Neural cell (in vitro differentiated cells): ENCODE measurements at regions not wholly inside any gene's neighbourhood (a gene's known extent, or its start where the extent isn't known, plus 50 kb on each side); places are given as distances from the start of the nearest gene placed in this dataset.
A peak's percentile ranks its signal among the peaks of the same experiment; 100 is the strongest.

ENCODE experiments used
- H2AFZ ChIP-seq: fragments of 200-600, 300-800 bp; sonication (generic), shearing (Covaris generic); 2 replicates; pipeline ENCODE4 v1.6.0; 2014; ENCODE audit warnings: low read depth, mild to moderate bottlenecking, antibody characterized with exemption, low read length, moderate library complexity
- H3F3A ChIP-seq: fragments of 200-600 bp; shearing (Covaris generic); 2 replicates; pipeline ENCODE4 v1.6.1; 2016; ENCODE audit warnings: mild to moderate bottlenecking, moderate library complexity, mixed read lengths, antibody characterized with exemption, low read length; ENCODE audit not compliant: insufficient read depth, poor library complexity, severe bottlenecking
- H3K27ac ChIP-seq: fragments of 200-600, 300-800 bp; sonication (generic), shearing (Covaris generic); 2 replicates; pipeline ENCODE4 v1.5.1; 2014; ENCODE audit warnings: mild to moderate bottlenecking, low read length, moderate library complexity
- H3K27me3 ChIP-seq: fragments of 300-800, 200-600 bp; sonication (generic), shearing (Covaris generic); 2 replicates; pipeline ENCODE4 v1.6.0; 2014; ENCODE audit warnings: mild to moderate bottlenecking, low read depth, low read length, moderate library complexity; ENCODE audit not compliant: insufficient read depth
- H3K36me3 ChIP-seq: fragments of 300-800, 200-600 bp; sonication (generic), shearing (Covaris generic); 2 replicates; pipeline ENCODE4 v1.5.1; 2014; ENCODE audit warnings: mild to moderate bottlenecking, antibody characterized with exemption, low read length, moderate library complexity; ENCODE audit not compliant: insufficient read depth
- H3K4me2 ChIP-seq: fragments of 300-800, 200-600 bp; sonication (generic), shearing (Covaris generic); 2 replicates; pipeline ENCODE4 v1.6.0; 2014; ENCODE audit warnings: mild to moderate bottlenecking, low read length
- H3K4me3 ChIP-seq: fragments of 300-800, 200-600 bp; sonication (generic), shearing (Covaris generic); 2 replicates; pipeline ENCODE4 v1.5.1; 2014; ENCODE audit warnings: mild to moderate bottlenecking, low read length, moderate library complexity
- H3K79me2 ChIP-seq: fragments of 200-600 bp; shearing (Covaris generic); replicated peaks from 2 replicates; pipeline ENCODE4 v1.6.0; 2014; ENCODE audit warnings: mild to moderate bottlenecking, low read length, moderate library complexity; ENCODE audit not compliant: insufficient read depth
- H3K9ac ChIP-seq: fragments of 300-800, 200-600 bp; sonication (generic), shearing (Covaris generic); 2 replicates; pipeline ENCODE4 v1.6.1; 2016; ENCODE audit warnings: mild to moderate bottlenecking, low read length, mixed read lengths
- H3K9me2 ChIP-seq: fragments of 200-600 bp; shearing (Covaris generic); 2 replicates; pipeline ENCODE4 v1.6.1; 2016; ENCODE audit warnings: mild to moderate bottlenecking, low read length, mixed read lengths; ENCODE audit not compliant: insufficient read depth
- H3K9me3 ChIP-seq: fragments of 200-600, 300-800 bp; sonication (generic), shearing (Covaris generic); 2 replicates; pipeline ENCODE4 v1.6.1; 2016; ENCODE audit warnings: mild to moderate bottlenecking, mixed run types, low read length, moderate library complexity, mixed read lengths
- H4K20me1 ChIP-seq: fragments of 200-600 bp; shearing (Covaris generic); 2 replicates; pipeline ENCODE4 v1.6.1; 2016; ENCODE audit warnings: mild to moderate bottlenecking, mixed run types; ENCODE audit not compliant: insufficient read depth
- CTCF ChIP-seq: fragments of 450-650 bp; IDR thresholded peaks from 2 replicates; pipeline ENCODE4 v1.5.1; 2014; ENCODE audit warnings: antibody characterized with exemption, mild to moderate bottlenecking, moderate library complexity; ENCODE audit not compliant: poor library complexity, severe bottlenecking
- EP300 ChIP-seq: fragments of 450-650 bp; conservative IDR thresholded peaks from 2 replicates; pipeline ENCODE4 v1.6.1; 2014; ENCODE audit warnings: antibody characterized with exemption, mild to moderate bottlenecking, moderate library complexity; ENCODE audit not compliant: poor library complexity, severe bottlenecking
- RAD21 ChIP-seq: fragments of 450-650 bp; conservative IDR thresholded peaks from 2 replicates; pipeline ENCODE4 v1.6.1; 2014; ENCODE audit warnings: antibody characterized with exemption, mild to moderate bottlenecking, moderate library complexity
- REST ChIP-seq: IDR thresholded peaks from 2 replicates; pipeline ENCODE4 v1.6.1; 2012; ENCODE audit warnings: borderline replicate concordance
- SMC3 ChIP-seq: fragments of 450-650 bp; conservative IDR thresholded peaks from 2 replicates; pipeline ENCODE4 v1.6.1; 2014; ENCODE audit warnings: antibody characterized with exemption, mild to moderate bottlenecking, moderate library complexity; ENCODE audit not compliant: poor library complexity

GRCh38 chr22:48944751-48945620 is 882.7 kb downstream of the BRD1 start:
- Histone ChIP-seq H3K79me2 (no peaks in the 10 kb centered on the region), H3K27me3 (no peaks in the 10 kb centered on the region), H3K4me3 (no peak overlapping the region), H3K9ac (no peak overlapping the region), H3K36me3 (no peaks in the 10 kb centered on the region), H3K9me2 (no peaks in the 10 kb centered on the region), H3K4me2 (no peak overlapping the region), H3F3A (no peaks in the 10 kb centered on the region), H2AFZ (no peak overlapping the region), H3K9me3 (no peaks in the 10 kb centered on the region), H3K27ac (no peak overlapping the region), H4K20me1 (no peaks in the 10 kb centered on the region)
- TF ChIP-seq REST (no peak), RAD21 (no peak), SMC3 (no peak)

GRCh38 chr22:48944433-48944750 is 883.3 kb downstream of the BRD1 start:
- H3K36me3 ChIP-seq: no peaks in the 10 kb centered on the region
- H2AFZ ChIP-seq: no peak overlapping the region
- H3K9ac ChIP-seq: no peak overlapping the region
- H3K79me2 ChIP-seq: no peaks in the 10 kb centered on the region
- no peak overlapping the region for H3K4me2 ChIP-seq
- H3K27me3 ChIP-seq: no peaks in the 10 kb centered on the region
- no peaks in the 10 kb centered on the region for H4K20me1 ChIP-seq
- no peaks in the 10 kb centered on the region for H3K9me2 ChIP-seq
- no peak overlapping the region for H3K4me3 ChIP-seq
- H3K9me3 ChIP-seq: no peaks in the 10 kb centered on the region
- no peaks in the 10 kb centered on the region for H3F3A ChIP-seq
- no peak for TF ChIP-seq REST
- no peak overlapping the region for H3K27ac ChIP-seq

- TF ChIP-seq EP300 (no peak), RAD21 (no peak), CTCF (peak; percentile 24), SMC3 (peak; percentile 28), REST (no peak)
- H3K9ac ChIP-seq: no peak overlapping the region
These were observed 883.9 kb downstream of the BRD1 start for GRCh38 chr22:48943567-48944432.

More at GRCh38 chr22:48943567-48944432, 883.9 kb downstream of the BRD1 start:
- H2AFZ ChIP-seq: no peak overlapping the region
- H3K4me2 ChIP-seq: no peak overlapping the region
- H3K27ac ChIP-seq: no peak overlapping the region
- no peaks in the 10 kb centered on the region for H3K36me3 ChIP-seq
- H4K20me1 ChIP-seq: no peaks in the 10 kb centered on the region
- H3F3A ChIP-seq: no peaks in the 10 kb centered on the region
- no peaks in the 10 kb centered on the region for H3K9me2 ChIP-seq
- no peaks in the 10 kb centered on the region for H3K27me3 ChIP-seq
- H3K4me3 ChIP-seq: no peak overlapping the region
- no peaks in the 10 kb centered on the region for H3K79me2 ChIP-seq
- no peaks in the 10 kb centered on the region for H3K9me3 ChIP-seq
